Neural progenitor cell (in vitro differentiated cells): ENCODE measurements at regions not wholly inside any gene's neighbourhood (a gene's known extent, or its start where the extent isn't known, plus 50 kb on each side); places are given as distances from the start of the nearest gene placed in this dataset.

Source experiments
- DNase-seq: peaks from one replicate; pipeline ENCODE4 v3.0.0-alpha.2; 2016; ENCODE audit warnings: low spot score
- H2AFZ ChIP-seq: fragments of 200-600 bp; sonication (generic); replicated peaks from 2 replicates; pipeline ENCODE4 v1.6.1; 2016; ENCODE audit warnings: antibody characterized with exemption
- H3F3A ChIP-seq: fragments of 200-600 bp; sonication (generic); 2 replicates; pipeline ENCODE4 v1.6.1; 2016; ENCODE audit warnings: antibody characterized with exemption, low read depth
- H3K27ac ChIP-seq: fragments of 200-600 bp; sonication (generic); 2 replicates; pipeline ENCODE4 v1.5.1; 2016; ENCODE audit warnings: mild to moderate bottlenecking
- H3K27me3 ChIP-seq: fragments of 200-600 bp; sonication (generic); 2 replicates; pipeline ENCODE4 v1.6.1; 2016; ENCODE audit warnings: mild to moderate bottlenecking, moderate library complexity
- H3K36me3 ChIP-seq: fragments of 200-600 bp; sonication (generic); 2 replicates; pipeline ENCODE4 v1.5.1; 2016
- H3K4me1 ChIP-seq: fragments of 200-600 bp; sonication (generic); 2 replicates; pipeline ENCODE4 v1.6.1; 2016; ENCODE audit warnings: mixed run types
- H3K4me2 ChIP-seq: fragments of 200-600 bp; sonication (generic); 2 replicates; pipeline ENCODE4 v1.6.1; 2016
- H3K4me3 ChIP-seq: fragments of 200-600 bp; sonication (generic); 2 replicates; pipeline ENCODE4 v1.5.1; 2016
- H3K79me2 ChIP-seq: fragments of 200-600 bp; sonication (generic); 2 replicates; pipeline ENCODE4 v1.6.1; 2016; ENCODE audit warnings: low read depth
- H3K9ac ChIP-seq: fragments of 200-600 bp; sonication (generic); 2 replicates; pipeline ENCODE4 v1.6.1; 2016
- H3K9me3 ChIP-seq: fragments of 200-600 bp; sonication (generic); 2 replicates; pipeline ENCODE4 v1.5.1; 2016; ENCODE audit warnings: low read depth
- H4K20me1 ChIP-seq: fragments of 200-600 bp; sonication (generic); 2 replicates; pipeline ENCODE4 v1.6.1; 2016; ENCODE audit warnings: low read depth
- H3K27ac Mint-ChIP-seq: 3 replicates; pipeline ENCODE4 v1.8.0; 2021; ENCODE audit warnings: mixed read lengths
- H3K27me3 Mint-ChIP-seq: 2 replicates; pipeline ENCODE4 v1.8.0; 2022; ENCODE audit warnings: low read depth, mild to moderate bottlenecking, inconsistent platforms, moderate library complexity, mixed read lengths; ENCODE audit not compliant: insufficient read depth
- H3K36me3 Mint-ChIP-seq: 3 replicates; pipeline ENCODE4 v1.8.0; 2021; ENCODE audit warnings: mixed read lengths
- H3K4me1 Mint-ChIP-seq: 3 replicates; pipeline ENCODE4 v1.8.0; 2021; ENCODE audit warnings: mixed read lengths
- H3K4me3 Mint-ChIP-seq: 3 replicates; pipeline ENCODE4 v1.8.0; 2021; ENCODE audit warnings: mild to moderate bottlenecking, moderate library complexity, mixed read lengths
- H3K9me3 Mint-ChIP-seq: 3 replicates; pipeline ENCODE4 v1.8.0; 2020; ENCODE audit warnings: mixed read lengths
- CTCF ChIP-seq: fragments of 200-600 bp; sonication (generic); IDR thresholded peaks from 2 replicates; pipeline ENCODE4 v1.5.1; 2017; ENCODE audit warnings: antibody characterized with exemption, mild to moderate bottlenecking
- EZH2 ChIP-seq: fragments of 200-600 bp; sonication (generic); IDR thresholded peaks from 2 replicates; pipeline ENCODE4 v1.6.1; 2017; ENCODE audit warnings: antibody characterized with exemption, mild to moderate bottlenecking, moderate library complexity
- EZH2phosphoT487 ChIP-seq: fragments of 200-600 bp; sonication (generic); IDR thresholded peaks from 2 replicates; pipeline ENCODE4 v1.6.1; 2017; ENCODE audit warnings: antibody characterized with exemption

- Histone ChIP-seq H3K27ac (no peak overlapping the region), H2AFZ (no peak overlapping the region), H3K9me3 (no peaks in the 10 kb centered on the region), H3K4me3 (no peak overlapping the region), H3K36me3 (no peaks in the 10 kb centered on the region), H3K4me1 (no peaks in the 10 kb centered on the region), H3K4me2 (no peak overlapping the region), H3K27me3 (no peaks in the 10 kb centered on the region), H3K9ac (no peak overlapping the region), H3K79me2 (no peaks in the 10 kb centered on the region), H3F3A (no peaks in the 10 kb centered on the region), H4K20me1 (no peaks in the 10 kb centered on the region)
- Mint-ChIP-seq H3K9me3 (peaks cover 15% of the 10 kb centered on the region), H3K27ac (no peak overlapping the region), H3K27me3 (peaks cover 3% of the 10 kb centered on the region), H3K36me3 (no peaks in the 10 kb centered on the region), H3K4me3 (no peak overlapping the region), H3K4me1 (no peaks in the 10 kb centered on the region)
- TF ChIP-seq EZH2 (no peak), CTCF (no peak), EZH2phosphoT487 (no peak)
- DNase-seq: no peak
Observed at GRCh38 chr21:35127851-35128250, 78.7 kb upstream of the RUNX1 start.

- no peaks in the 10 kb centered on the region for H3K27me3 ChIP-seq
- H3K36me3 ChIP-seq: no peaks in the 10 kb centered on the region
- no peak for DNase-seq
- H4K20me1 ChIP-seq: no peaks in the 10 kb centered on the region
- peaks cover 3% of the 10 kb centered on the region for H3K27me3 Mint-ChIP-seq
- no peak overlapping the region for H3K4me3 ChIP-seq
- H3K9ac ChIP-seq: no peak overlapping the region
- TF ChIP-seq EZH2: no peak
- TF ChIP-seq CTCF: no peak
- no peak for TF ChIP-seq EZH2phosphoT487
- no peaks in the 10 kb centered on the region for H3F3A ChIP-seq
- H3K4me1 Mint-ChIP-seq: no peaks in the 10 kb centered on the region
- no peak overlapping the region for H2AFZ ChIP-seq
- no peak overlapping the region for H3K4me3 Mint-ChIP-seq
- no peaks in the 10 kb centered on the region for H3K36me3 Mint-ChIP-seq
- peaks cover 13% of the 10 kb centered on the region for H3K9me3 Mint-ChIP-seq
- H3K9me3 ChIP-seq: no peaks in the 10 kb centered on the region
- H3K27ac Mint-ChIP-seq: no peak overlapping the region
- no peak overlapping the region for H3K4me2 ChIP-seq
- no peaks in the 10 kb centered on the region for H3K79me2 ChIP-seq
- no peaks in the 10 kb centered on the region for H3K4me1 ChIP-seq
- H3K27ac ChIP-seq: no peak overlapping the region
Observed at GRCh38 chr21:35127026-35127425, 77.9 kb upstream of the RUNX1 start.

GRCh38 chr21:35120631-35121180 is 71.6 kb upstream of the RUNX1 start:
- Histone ChIP-seq H3F3A (no peaks in the 10 kb centered on the region), H3K9ac (no peak overlapping the region), H3K27me3 (no peaks in the 10 kb centered on the region), H3K4me1 (peaks cover 6% of the 10 kb centered on the region), H2AFZ (no peak overlapping the region), H3K36me3 (no peaks in the 10 kb centered on the region), H3K27ac (no peak overlapping the region), H3K4me2 (no peak overlapping the region), H3K9me3 (no peaks in the 10 kb centered on the region), H3K79me2 (no peaks in the 10 kb centered on the region), H4K20me1 (no peaks in the 10 kb centered on the region), H3K4me3 (no peak overlapping the region)
- Mint-ChIP-seq H3K36me3 (no peaks in the 10 kb centered on the region), H3K9me3 (peaks cover 11% of the 10 kb centered on the region), H3K27ac (no peak overlapping the region), H3K4me1 (no peaks in the 10 kb centered on the region), H3K27me3 (peaks cover 2% of the 10 kb centered on the region), H3K4me3 (no peak overlapping the region)
- peak; percentile 9 for DNase-seq
- no peak for TF ChIP-seq EZH2phosphoT487

- no peak overlapping the region for H3K9ac ChIP-seq
- H3K36me3 ChIP-seq: no peaks in the 10 kb centered on the region
- Mint-ChIP-seq H3K4me1 (no peaks in the 10 kb centered on the region), H3K36me3 (no peaks in the 10 kb centered on the region), H3K4me3 (no peak overlapping the region), H3K9me3 (peaks cover 5% of the 10 kb centered on the region), H3K27ac (no peak overlapping the region), H3K27me3 (peaks cover 2% of the 10 kb centered on the region)
- no peak overlapping the region for H3K4me2 ChIP-seq
- H3K79me2 ChIP-seq: no peaks in the 10 kb centered on the region
- no peak for TF ChIP-seq EZH2phosphoT487
- TF ChIP-seq CTCF: no peak
- TF ChIP-seq EZH2: no peak
- no peaks in the 10 kb centered on the region for H4K20me1 ChIP-seq
- no peak overlapping the region for H3K4me3 ChIP-seq
- no peak for DNase-seq
- H3F3A ChIP-seq: no peaks in the 10 kb centered on the region
- H3K27ac ChIP-seq: no peak overlapping the region
- no peaks in the 10 kb centered on the region for H3K27me3 ChIP-seq
- H3K4me1 ChIP-seq: peaks cover 6% of the 10 kb centered on the region
- no peaks in the 10 kb centered on the region for H3K9me3 ChIP-seq
- no peak overlapping the region for H2AFZ ChIP-seq
Observed at GRCh38 chr21:35119501-35120047, 70.5 kb upstream of the RUNX1 start.
